Suprapubic skin (tissue), 4 donors: ENCODE measurements at regions not wholly inside any gene's neighbourhood (a gene's known extent, or its start where the extent isn't known, plus 50 kb on each side); places are given as distances from the start of the nearest gene placed in this dataset.

ENCODE experiments used
- DNase-seq, 2 donors: peaks; one replicate each; pipeline ENCODE4 v3.0.0-alpha.2; 2019; ENCODE audit warnings: low spot score in 2 of 2
- H3K27ac ChIP-seq: fragments of 200-600 bp; sonication (generic); one replicate; pipeline ENCODE4 v1.5.1; 2019
- H3K27me3 ChIP-seq: fragments of 200-600 bp; sonication (generic); one replicate; pipeline ENCODE4 v1.5.1; 2019
- H3K36me3 ChIP-seq: fragments of 200-600 bp; sonication (generic); one replicate; pipeline ENCODE4 v1.5.1; 2019
- H3K4me1 ChIP-seq: fragments of 200-600 bp; sonication (generic); one replicate; pipeline ENCODE4 v1.5.1; 2019
- H3K4me3 ChIP-seq: fragments of 200-600 bp; sonication (generic); one replicate; pipeline ENCODE4 v1.5.1; 2019; ENCODE audit warnings: mild to moderate bottlenecking
- H3K9me3 ChIP-seq: fragments of 200-600 bp; sonication (generic); one replicate; pipeline ENCODE4 v1.5.1; 2019
- CTCF ChIP-seq, 2 donors: fragments of 200-600 bp in 1 of 2; fragments of 450-650 bp in 1 of 2; sonication (generic) in 1 of 2; IDR thresholded peaks; one replicate each; pipeline ENCODE4 v1.5.1; 2016 to 2019; ENCODE audit warnings: antibody characterized with exemption in 2 of 2, mild to moderate bottlenecking in 1 of 2, moderate library complexity in 1 of 2
- EP300 ChIP-seq: sonication (generic); formaldehyde crosslinking; IDR thresholded peaks from one replicate; pipeline ENCODE4 v1.6.1; 2017; ENCODE audit warnings: antibody characterized with exemption
- POLR2A ChIP-seq, 2 donors: fragments of 450-650 bp; IDR thresholded peaks; one replicate each; pipeline ENCODE4 v1.6.1; 2017; ENCODE audit warnings: antibody characterized with exemption in 2 of 2, mild to moderate bottlenecking in 2 of 2, moderate library complexity in 2 of 2
- POLR2AphosphoS5 ChIP-seq, 3 donors: sonication (generic); formaldehyde crosslinking; IDR thresholded peaks; one replicate each; pipeline ENCODE4 v1.6.1; 2017; ENCODE audit warnings: antibody characterized with exemption in 3 of 3
- WGBS: methylation state at CpG from one replicate; pipeline ENCODE4 v1.1.5; 2018; 5-methylcytosine and 5-hydroxymethylcytosine counted together

- H3K27me3 ChIP-seq = no peaks in the 10 kb centered on the region
- no peak for DNase-seq
- H3K36me3 ChIP-seq = no peaks in the 10 kb centered on the region
- H3K27ac ChIP-seq = no peak overlapping the region
- WGBS = 79% methylated on average over 5 of the region's 5 CpGs
- H3K4me3 ChIP-seq = no peak overlapping the region
- H3K9me3 ChIP-seq = no peaks in the 10 kb centered on the region
- TF ChIP-seq EP300 = no peak
- no peak for TF ChIP-seq POLR2A (IDR thresholded peaks at IDR 0.05)
- TF ChIP-seq POLR2AphosphoS5 (IDR thresholded peaks at IDR 0.05) = no peak
- TF ChIP-seq CTCF (IDR thresholded peaks at IDR 0.05) = no peak
- H3K4me1 ChIP-seq = no peaks in the 10 kb centered on the region
Observed at GRCh38 chr18:78473563-78473962, 506.1 kb upstream of the SALL3 start.

- no peak overlapping the region for H3K27ac ChIP-seq
- H3K4me1 ChIP-seq = no peaks in the 10 kb centered on the region
- 70% methylated on average over 9 of the region's 9 CpGs for WGBS
- no peaks in the 10 kb centered on the region for H3K36me3 ChIP-seq
- no peak for DNase-seq
- TF ChIP-seq POLR2AphosphoS5 (IDR thresholded peaks at IDR 0.05) (no peak), CTCF (IDR thresholded peaks at IDR 0.05) (no peak), POLR2A (IDR thresholded peaks at IDR 0.05) (no peak), EP300 (no peak)
- H3K9me3 ChIP-seq = no peaks in the 10 kb centered on the region
- no peak overlapping the region for H3K4me3 ChIP-seq
- H3K27me3 ChIP-seq = no peaks in the 10 kb centered on the region
Observed at GRCh38 chr18:78477840-78478239, 501.8 kb upstream of the SALL3 start.

GRCh38 chr18:78479443-78479842 lies 500.2 kb upstream of the SALL3 start:
- Histone ChIP-seq H3K36me3 (no peaks in the 10 kb centered on the region), H3K4me3 (no peak overlapping the region), H3K27me3 (no peaks in the 10 kb centered on the region), H3K4me1 (no peaks in the 10 kb centered on the region), H3K9me3 (no peaks in the 10 kb centered on the region), H3K27ac (no peak overlapping the region)
- WGBS = 81% methylated on average over 15 of the region's 16 CpGs
- DNase-seq = peak in 1 of 2 donors; percentile 67
- TF ChIP-seq CTCF (IDR thresholded peaks at IDR 0.05) (no peak), EP300 (no peak), POLR2A (IDR thresholded peaks at IDR 0.05) (no peak), POLR2AphosphoS5 (IDR thresholded peaks at IDR 0.05) (no peak)

GRCh38 chr18:78480262-78481054 lies 499.2 kb upstream of the SALL3 start:
- Histone ChIP-seq H3K36me3 (no peaks in the 10 kb centered on the region), H3K9me3 (no peaks in the 10 kb centered on the region), H3K27me3 (no peaks in the 10 kb centered on the region), H3K4me3 (no peak overlapping the region), H3K4me1 (no peaks in the 10 kb centered on the region), H3K27ac (no peak overlapping the region)
- WGBS = 83% methylated on average over 31 of the region's 31 CpGs
- DNase-seq = peak in 1 of 2 donors; percentile 76
- TF ChIP-seq POLR2A (IDR thresholded peaks at IDR 0.05) (no peak), CTCF (IDR thresholded peaks at IDR 0.05) (no peak), POLR2AphosphoS5 (IDR thresholded peaks at IDR 0.05) (no peak), EP300 (no peak)

- Histone ChIP-seq H3K4me1 (no peaks in the 10 kb centered on the region), H3K4me3 (no peak overlapping the region), H3K27me3 (no peaks in the 10 kb centered on the region), H3K9me3 (no peaks in the 10 kb centered on the region), H3K27ac (no peak overlapping the region), H3K36me3 (no peaks in the 10 kb centered on the region)
- WGBS = 76% methylated on average over 7 of the region's 7 CpGs
- no peak for DNase-seq
- TF ChIP-seq CTCF (IDR thresholded peaks at IDR 0.05) = no peak
- no peak for TF ChIP-seq POLR2A (IDR thresholded peaks at IDR 0.05)
- no peak for TF ChIP-seq EP300
- TF ChIP-seq POLR2AphosphoS5 (IDR thresholded peaks at IDR 0.05) = no peak
Observed at GRCh38 chr18:78482378-78482777, 497.2 kb upstream of the SALL3 start.
